ENCODE measurements at regions not wholly inside any gene's neighbourhood (a gene's known extent, or its start where the extent isn't known, plus 50 kb on each side); places are given as distances from the start of the nearest gene placed in this dataset.

- DNase-seq (no peak), ATAC-seq (ENCODE audit: low read depth) (no peak)
- POLR2A ChIA-PET, result no interaction called here
- H3K36me3 Mint-ChIP-seq, result no peaks in the 10 kb centered on the region
- no peak overlapping the region for H3K4me3 Mint-ChIP-seq
- H3K9me3 Mint-ChIP-seq, result peaks cover 6% of the 10 kb centered on the region
- no peaks in the 10 kb centered on the region for H3K4me1 Mint-ChIP-seq
- H3K27ac Mint-ChIP-seq, result no peak overlapping the region
- H3K27me3 Mint-ChIP-seq, result no peaks in the 10 kb centered on the region
Observed at GRCh38 chr5:30572279-30572678, 621.2 kb upstream of the CDH6 start.

GRCh38 chr5:30561771-30562170, 631.7 kb upstream of the CDH6 start:
- H3K9me3 Mint-ChIP-seq, result peaks cover 3% of the 10 kb centered on the region
- H3K4me3 Mint-ChIP-seq, result no peak overlapping the region
- ATAC-seq (ENCODE audit: low read depth) (no peak), DNase-seq (no peak)
- H3K36me3 Mint-ChIP-seq, result no peaks in the 10 kb centered on the region
- H3K4me1 Mint-ChIP-seq, result no peaks in the 10 kb centered on the region
- no peaks in the 10 kb centered on the region for H3K27me3 Mint-ChIP-seq
- no peak overlapping the region for H3K27ac Mint-ChIP-seq
- POLR2A ChIA-PET, result no interaction called here

- POLR2A ChIA-PET, result no interaction called here
Observed at GRCh38 chr5:30551618-30552017, 641.9 kb upstream of the CDH6 start.

GRCh38 chr5:30548580-30549305, 644.7 kb upstream of the CDH6 start:
- POLR2A ChIA-PET, result no interaction called here
- H3K4me3 Mint-ChIP-seq, result no peak overlapping the region
- H3K36me3 Mint-ChIP-seq, result no peaks in the 10 kb centered on the region

More at GRCh38 chr5:30551618-30552017, 641.9 kb upstream of the CDH6 start:
- no peak for ATAC-seq (ENCODE audit: low read depth)
- H3K27ac Mint-ChIP-seq, result no peak overlapping the region
- no peaks in the 10 kb centered on the region for H3K36me3 Mint-ChIP-seq
- no peaks in the 10 kb centered on the region for H3K9me3 Mint-ChIP-seq
- no peak overlapping the region for H3K4me3 Mint-ChIP-seq
- no peak for DNase-seq
- peaks cover 2% of the 10 kb centered on the region for H3K27me3 Mint-ChIP-seq
- no peaks in the 10 kb centered on the region for H3K4me1 Mint-ChIP-seq

DNA sequence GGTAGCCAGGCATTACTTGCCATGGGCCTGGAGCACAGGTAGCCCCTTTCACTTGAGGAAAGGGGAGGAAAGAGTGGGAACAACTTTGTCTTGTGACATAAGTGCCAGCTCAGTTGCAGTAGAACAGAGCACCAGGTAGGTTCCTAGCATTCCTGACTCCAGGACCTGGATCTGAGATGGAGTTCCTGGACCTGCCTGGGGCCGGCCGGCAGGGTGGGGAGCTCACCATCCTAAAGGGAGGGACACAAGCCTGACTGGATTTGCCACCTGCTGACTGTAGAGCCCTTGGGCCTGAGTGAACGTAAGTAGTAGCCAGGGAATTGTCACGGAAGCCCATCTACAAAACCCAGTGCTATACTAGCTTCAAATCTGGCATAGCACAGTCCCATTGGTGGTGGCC, 653.3 kb upstream of the CDH6 start:
- Mint-ChIP-seq H3K36me3 (no peaks in the 10 kb centered on the region), H3K4me1 (no peaks in the 10 kb centered on the region), H3K9me3 (peaks cover 5% of the 10 kb centered on the region), H3K27me3 (no peaks in the 10 kb centered on the region), H3K27ac (no peak overlapping the region), H3K4me3 (no peak overlapping the region)
- no peak for DNase-seq
- no peak for ATAC-seq (ENCODE audit: low read depth)
- POLR2A ChIA-PET, result no interaction called here

More at GRCh38 chr5:30548580-30549305, 644.7 kb upstream of the CDH6 start:
- Mint-ChIP-seq H3K27me3 (peaks cover 2% of the 10 kb centered on the region), H3K4me1 (no peaks in the 10 kb centered on the region), H3K27ac (no peak overlapping the region), H3K9me3 (peaks cover 2% of the 10 kb centered on the region)
- no peak for ATAC-seq (ENCODE audit: low read depth)
- no peak for DNase-seq

- ATAC-seq (ENCODE audit: low read depth) (no peak), DNase-seq (no peak)
- Mint-ChIP-seq H3K27ac (no peak overlapping the region), H3K4me1 (no peaks in the 10 kb centered on the region), H3K36me3 (no peaks in the 10 kb centered on the region), H3K27me3 (no peaks in the 10 kb centered on the region), H3K4me3 (no peak overlapping the region), H3K9me3 (peaks cover 5% of the 10 kb centered on the region)
- POLR2A ChIA-PET, result no interaction called here
Observed at GRCh38 chr5:30539004-30539634, 654.4 kb upstream of the CDH6 start.

GRCh38 chr5:30525353-30525752, 668.1 kb upstream of the CDH6 start:
- no peaks in the 10 kb centered on the region for H3K27me3 Mint-ChIP-seq
- POLR2A ChIA-PET, result no interaction called here
- H3K4me3 Mint-ChIP-seq, result no peak overlapping the region
- H3K27ac Mint-ChIP-seq, result no peak overlapping the region
- no peaks in the 10 kb centered on the region for H3K4me1 Mint-ChIP-seq
- DNase-seq, result no peak
- peaks cover 2% of the 10 kb centered on the region for H3K9me3 Mint-ChIP-seq
- ATAC-seq (ENCODE audit: low read depth), result no peak
- no peaks in the 10 kb centered on the region for H3K36me3 Mint-ChIP-seq

DNA sequence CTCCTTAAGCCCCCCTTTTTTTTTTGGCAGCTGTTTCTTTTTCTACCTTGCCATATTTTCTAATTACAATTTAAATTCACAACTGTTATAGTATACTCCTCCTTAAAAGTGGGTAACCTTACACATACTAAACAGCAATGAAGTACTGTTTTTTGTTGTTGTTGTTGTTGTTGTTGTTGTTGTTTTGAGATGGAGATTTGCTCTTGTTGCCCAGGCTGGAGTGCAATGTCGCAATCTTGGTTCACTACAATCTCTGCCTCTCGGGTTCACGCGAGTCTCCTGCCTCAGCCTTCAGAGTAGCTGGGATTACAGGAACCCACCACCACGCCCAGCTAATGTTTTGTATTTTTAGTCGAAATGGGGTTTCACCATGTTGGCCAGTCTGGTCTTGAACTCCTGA, 669.1 kb upstream of the CDH6 start:
- H3K27ac Mint-ChIP-seq, result no peak overlapping the region
- H3K4me1 Mint-ChIP-seq, result no peaks in the 10 kb centered on the region
- H3K4me3 Mint-ChIP-seq, result no peak overlapping the region
- peaks cover 2% of the 10 kb centered on the region for H3K9me3 Mint-ChIP-seq
- POLR2A ChIA-PET, result no interaction called here
- DNase-seq (no peak), ATAC-seq (ENCODE audit: low read depth) (no peak)
- H3K27me3 Mint-ChIP-seq, result no peaks in the 10 kb centered on the region
- no peaks in the 10 kb centered on the region for H3K36me3 Mint-ChIP-seq

- Mint-ChIP-seq H3K27me3 (no peaks in the 10 kb centered on the region), H3K9me3 (peaks cover 1% of the 10 kb centered on the region)
- ATAC-seq (ENCODE audit: low read depth), result no peak
Observed at GRCh38 chr5:30523061-30523460, 670.4 kb upstream of the CDH6 start.

GRCh38 chr5:30505014-30505886, 688.2 kb upstream of the CDH6 start:
- DNase-seq, result no peak
- Mint-ChIP-seq H3K4me3 (no peak overlapping the region), H3K4me1 (no peaks in the 10 kb centered on the region), H3K36me3 (no peaks in the 10 kb centered on the region), H3K27ac (no peak overlapping the region), H3K27me3 (no peaks in the 10 kb centered on the region), H3K9me3 (peaks cover 3% of the 10 kb centered on the region)
- POLR2A ChIA-PET, result no interaction called here
- no peak for ATAC-seq (ENCODE audit: low read depth)

More at GRCh38 chr5:30523061-30523460, 670.4 kb upstream of the CDH6 start:
- no peaks in the 10 kb centered on the region for H3K4me1 Mint-ChIP-seq
- H3K4me3 Mint-ChIP-seq, result no peak overlapping the region
- H3K27ac Mint-ChIP-seq, result no peak overlapping the region
- no peak for DNase-seq
- POLR2A ChIA-PET, result no interaction called here
- H3K36me3 Mint-ChIP-seq, result no peaks in the 10 kb centered on the region

DNA sequence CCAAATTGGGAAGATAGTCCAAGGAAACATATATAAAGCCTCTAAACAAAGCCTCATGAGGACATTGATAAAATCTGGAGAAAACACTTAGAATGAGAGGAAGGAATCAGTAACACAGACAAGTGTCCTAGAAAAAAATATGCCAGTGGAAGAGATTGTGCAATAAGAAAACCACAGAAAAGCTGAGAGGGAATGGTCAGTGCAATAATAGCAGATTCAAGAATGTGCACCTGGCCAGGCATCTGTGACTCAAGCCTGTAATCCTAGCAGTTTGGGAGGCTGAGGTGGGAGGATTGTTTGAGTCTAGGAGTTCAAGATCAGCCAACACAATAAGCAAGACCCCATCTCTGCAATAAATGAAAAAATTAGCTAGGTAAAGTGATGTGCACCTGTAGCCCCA, 691.2 kb upstream of the CDH6 start:
- Mint-ChIP-seq H3K36me3 (no peaks in the 10 kb centered on the region), H3K27ac (no peak overlapping the region), H3K27me3 (no peaks in the 10 kb centered on the region), H3K4me1 (no peaks in the 10 kb centered on the region), H3K9me3 (peaks cover 3% of the 10 kb centered on the region), H3K4me3 (no peak overlapping the region)
- DNase-seq (no peak), ATAC-seq (ENCODE audit: low read depth) (no peak)
- POLR2A ChIA-PET, result no interaction called here

DNA sequence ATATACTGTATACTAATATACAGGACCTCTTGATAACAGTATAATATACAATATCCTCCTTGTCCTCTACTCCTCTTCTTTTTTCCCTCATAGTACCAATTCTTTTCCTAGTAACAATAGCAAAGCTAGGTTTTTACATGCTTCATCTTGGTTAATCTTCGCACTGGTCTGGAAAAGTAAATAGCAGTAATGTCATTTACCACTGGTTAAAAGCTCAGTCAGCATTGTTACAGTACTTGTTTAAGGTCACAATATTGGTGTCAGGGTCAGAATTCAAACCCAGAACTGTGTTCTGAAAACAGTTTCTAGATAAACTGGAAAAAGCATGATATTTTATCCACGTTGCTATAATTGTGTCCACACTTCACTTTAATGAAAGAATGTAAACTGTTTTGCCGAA, 692.4 kb upstream of the CDH6 start:
- DNase-seq (no peak), ATAC-seq (ENCODE audit: low read depth) (no peak)
- H3K9me3 Mint-ChIP-seq, result peaks cover 3% of the 10 kb centered on the region
- H3K27me3 Mint-ChIP-seq, result no peaks in the 10 kb centered on the region
- H3K4me3 Mint-ChIP-seq, result no peak overlapping the region
- H3K27ac Mint-ChIP-seq, result no peak overlapping the region
- H3K4me1 Mint-ChIP-seq, result no peaks in the 10 kb centered on the region
- POLR2A ChIA-PET, result no interaction called here
- H3K36me3 Mint-ChIP-seq, result no peaks in the 10 kb centered on the region

DNA sequence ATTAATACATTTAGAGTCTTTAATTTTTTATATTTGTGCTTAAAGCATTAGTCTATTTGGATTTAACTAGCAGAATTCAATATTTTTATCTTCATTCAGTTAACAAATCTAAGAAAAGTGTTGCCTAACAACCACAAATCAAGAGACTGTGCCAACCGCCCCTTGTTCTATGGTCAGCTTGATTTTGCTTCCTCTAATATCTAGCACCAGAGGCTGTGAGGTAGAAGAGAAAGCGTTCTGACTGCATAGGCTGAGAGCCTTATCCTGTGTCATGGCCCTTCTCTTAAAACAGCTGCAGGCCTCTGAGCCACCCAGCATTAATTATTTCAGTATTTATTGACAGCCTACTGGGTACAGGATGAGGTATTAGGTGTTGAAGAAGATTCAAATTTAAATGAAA, 693.0 kb upstream of the CDH6 start:
- Mint-ChIP-seq H3K27me3 (no peaks in the 10 kb centered on the region), H3K4me3 (no peak overlapping the region), H3K36me3 (no peaks in the 10 kb centered on the region), H3K27ac (no peak overlapping the region), H3K9me3 (peaks cover 3% of the 10 kb centered on the region), H3K4me1 (no peaks in the 10 kb centered on the region)
- DNase-seq (no peak), ATAC-seq (ENCODE audit: low read depth) (no peak)
- POLR2A ChIA-PET, result no interaction called here

DNA sequence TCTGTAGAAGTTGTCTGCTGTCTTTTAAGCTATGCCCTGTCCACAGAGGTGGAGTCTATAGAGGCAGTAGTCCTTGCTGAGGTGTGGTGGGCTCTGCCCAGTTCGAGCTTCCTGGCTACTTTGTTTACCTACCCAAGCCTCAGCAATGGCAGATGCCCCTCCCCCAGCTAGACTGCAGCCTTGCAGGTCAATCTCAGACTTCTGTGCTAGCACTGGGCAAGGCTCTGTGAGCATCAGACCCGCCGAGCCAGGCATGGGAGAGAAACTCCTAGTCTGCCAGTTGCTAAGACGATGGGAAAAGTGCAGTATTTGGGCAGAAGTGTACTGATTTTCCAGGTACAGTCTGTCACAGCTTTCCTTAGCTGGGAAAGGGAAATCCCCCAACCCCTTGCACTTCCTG, 694.1 kb upstream of the CDH6 start:
- POLR2A ChIA-PET, result no interaction called here
- H3K27ac Mint-ChIP-seq, result no peak overlapping the region
- no peaks in the 10 kb centered on the region for H3K36me3 Mint-ChIP-seq
- DNase-seq (no peak), ATAC-seq (ENCODE audit: low read depth) (no peak)
- H3K4me1 Mint-ChIP-seq, result no peaks in the 10 kb centered on the region
- H3K9me3 Mint-ChIP-seq, result peaks cover 4% of the 10 kb centered on the region
- no peaks in the 10 kb centered on the region for H3K27me3 Mint-ChIP-seq
- no peak overlapping the region for H3K4me3 Mint-ChIP-seq

Measured in activated naive CD8-positive, alpha-beta T cell treated with anti-CD3 and anti-CD28 coated beads, Interleukin-2, amount 10 ng/mL, durations not matched to agents 7 days and 5 days (primary cell).